ENCODE measurements at regions not wholly inside any gene's neighbourhood (a gene's known extent, or its start where the extent isn't known, plus 50 kb on each side); places are given as distances from the start of the nearest gene placed in this dataset.

DNA sequence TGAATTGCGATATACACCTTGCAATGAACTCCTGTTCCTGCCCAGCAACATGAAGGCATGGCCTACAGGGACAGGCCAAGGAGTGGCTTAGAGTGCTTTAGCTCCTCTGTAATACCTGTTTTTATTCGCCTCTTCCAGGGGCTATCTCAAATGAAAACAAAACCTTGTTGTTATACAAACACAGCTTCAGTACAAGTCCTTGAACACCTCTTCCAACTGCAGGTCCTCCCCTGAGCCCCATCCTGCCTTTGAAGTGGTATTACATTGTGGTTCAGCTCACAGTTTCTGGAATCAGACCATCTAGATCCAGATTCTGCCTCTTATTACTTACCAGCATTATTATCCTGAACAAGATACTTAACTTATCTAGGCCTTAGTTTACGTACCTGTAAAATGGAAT, 83.0 kb upstream of the HNRNPA3 start:
- no peak for DNase-seq (ENCODE audit: low read depth)

DNA sequence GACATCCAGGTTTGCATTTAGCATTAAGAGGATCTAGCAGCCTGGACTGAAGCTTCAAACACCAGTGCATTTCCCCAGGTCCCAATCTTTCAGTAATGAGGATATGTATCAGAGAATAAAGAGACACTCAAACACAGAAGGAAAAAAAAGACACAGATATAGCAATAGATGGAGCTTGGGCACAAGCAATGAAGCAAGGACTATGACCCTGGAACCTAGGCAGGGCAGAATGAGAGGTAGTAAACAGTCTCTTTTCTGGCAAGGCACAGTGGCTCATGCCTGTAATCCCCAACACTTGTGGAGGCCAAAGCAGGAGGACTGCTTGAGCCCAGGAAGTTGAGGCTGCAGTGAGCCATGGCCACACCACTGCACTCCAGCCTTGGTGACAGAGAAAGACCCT, 80.7 kb upstream of the HNRNPA3 start:
- no peak for DNase-seq (ENCODE audit: low read depth)

DNA sequence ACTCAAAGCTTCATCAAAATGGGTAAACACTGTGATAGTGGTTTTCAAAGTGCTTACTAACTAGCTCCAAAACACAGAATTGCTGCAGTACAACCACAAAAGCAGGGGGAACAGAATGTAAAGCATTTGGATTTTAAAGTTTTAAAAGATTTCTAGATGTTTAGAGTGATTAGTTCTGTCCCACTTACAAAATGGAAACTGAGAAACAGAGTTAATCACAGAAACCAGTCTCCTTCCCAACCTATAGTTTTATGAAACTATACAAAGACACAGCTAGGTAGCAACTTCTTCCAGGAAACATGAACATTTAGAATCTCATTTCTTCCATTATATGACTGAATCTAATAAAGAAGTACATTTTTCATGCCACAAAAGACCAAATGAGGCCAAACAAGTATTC, 73.8 kb upstream of the HNRNPA3 start:
- no peak for DNase-seq (ENCODE audit: low read depth)

DNA sequence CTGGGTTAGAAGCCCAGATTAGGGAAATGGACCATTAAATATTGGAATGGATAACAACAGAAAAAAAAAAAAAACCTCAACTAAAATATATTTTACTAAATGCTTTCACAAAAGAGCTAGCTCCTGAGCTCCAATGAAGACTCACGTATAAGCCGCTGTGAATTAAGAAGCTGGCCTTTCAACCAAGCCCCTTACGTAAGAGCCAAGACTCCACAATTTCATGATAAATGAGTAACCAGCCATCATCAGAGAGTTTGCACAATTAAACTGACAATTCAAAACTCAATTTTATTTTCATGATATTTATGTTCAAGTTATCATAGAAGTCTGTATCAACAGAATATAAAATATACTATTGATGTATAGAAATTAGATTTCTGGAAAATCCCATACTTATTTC, 70.7 kb upstream of the HNRNPA3 start:
- no peak for DNase-seq (ENCODE audit: low read depth)

DNA sequence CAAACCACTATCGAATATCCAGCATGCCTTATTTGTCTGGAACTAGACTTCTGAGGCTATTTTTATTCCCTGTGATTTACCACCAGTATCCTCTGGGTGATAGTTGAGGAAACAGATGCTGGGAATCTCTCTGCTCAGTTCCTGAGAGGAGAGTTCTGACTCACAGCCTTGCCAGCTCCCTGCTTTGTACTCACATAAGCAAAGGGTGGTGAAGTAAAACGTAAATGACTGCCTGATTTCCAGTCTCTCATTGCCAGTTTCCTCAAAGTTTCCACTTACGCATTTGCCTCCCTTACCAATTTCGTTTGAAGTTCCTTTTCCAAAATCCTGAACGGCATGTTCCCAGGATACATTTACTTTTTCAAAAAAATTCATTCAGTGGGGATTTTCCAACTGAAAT, 69.2 kb upstream of the HNRNPA3 start:
- no peak for DNase-seq (ENCODE audit: low read depth)

DNA sequence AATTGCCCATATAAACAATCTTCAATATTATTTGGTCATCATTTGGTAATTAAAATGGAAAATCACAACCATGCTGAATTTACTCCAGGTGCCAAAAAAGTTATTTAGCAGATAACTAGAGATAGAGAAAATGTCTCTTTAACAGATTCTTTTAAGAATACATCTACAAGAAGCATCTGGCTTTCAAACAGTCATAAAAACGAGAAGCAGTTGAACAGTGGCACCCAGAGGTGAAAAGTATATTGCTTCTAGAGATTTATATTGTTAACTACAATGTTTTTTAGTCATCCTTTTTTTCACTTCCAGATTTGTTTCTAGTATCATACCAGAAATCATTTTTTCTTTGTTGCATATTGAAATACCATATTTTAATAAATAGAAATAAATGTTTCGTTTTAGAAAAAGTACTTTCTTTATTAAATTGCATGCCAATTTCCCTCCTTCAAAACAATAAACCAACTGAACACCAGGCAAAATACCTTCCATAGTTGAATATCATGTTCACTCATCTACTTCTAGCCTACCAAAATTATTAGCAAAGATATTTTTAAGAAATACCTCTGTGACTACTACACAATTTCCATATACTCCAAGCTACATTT, 65.4 kb upstream of the HNRNPA3 start:
- no peak for DNase-seq (ENCODE audit: low read depth)

DNA sequence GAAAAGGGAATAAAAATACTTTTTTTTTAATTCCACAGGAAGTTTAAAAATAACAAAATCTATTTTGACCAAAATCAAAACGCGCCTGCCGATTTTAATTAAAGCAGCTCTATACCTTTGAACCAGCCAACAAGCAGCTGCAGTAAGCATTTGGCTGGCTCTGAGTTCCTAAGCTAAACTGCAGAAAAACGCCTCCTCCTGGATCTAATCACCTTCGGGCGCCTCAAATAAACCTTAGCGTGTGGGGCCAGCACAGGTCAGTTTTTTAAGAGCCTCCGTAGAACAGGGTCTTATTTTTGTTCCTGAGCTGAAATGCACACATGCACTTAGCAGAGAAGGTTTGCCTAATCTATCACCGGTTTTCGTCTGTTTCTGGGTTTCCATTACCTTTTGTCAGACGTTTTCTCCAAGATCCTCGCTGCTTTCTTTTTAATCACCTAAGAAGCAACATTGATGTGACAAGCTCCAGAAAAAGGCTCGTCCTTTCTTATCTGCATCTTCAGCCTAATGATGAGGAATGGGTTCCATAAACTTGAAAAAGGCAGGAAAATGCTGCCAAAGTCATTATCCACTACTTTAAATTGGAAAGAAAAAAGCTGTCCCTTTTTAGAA, 64.7 kb upstream of the HNRNPA3 start:
- no peak for DNase-seq (ENCODE audit: low read depth)

DNA sequence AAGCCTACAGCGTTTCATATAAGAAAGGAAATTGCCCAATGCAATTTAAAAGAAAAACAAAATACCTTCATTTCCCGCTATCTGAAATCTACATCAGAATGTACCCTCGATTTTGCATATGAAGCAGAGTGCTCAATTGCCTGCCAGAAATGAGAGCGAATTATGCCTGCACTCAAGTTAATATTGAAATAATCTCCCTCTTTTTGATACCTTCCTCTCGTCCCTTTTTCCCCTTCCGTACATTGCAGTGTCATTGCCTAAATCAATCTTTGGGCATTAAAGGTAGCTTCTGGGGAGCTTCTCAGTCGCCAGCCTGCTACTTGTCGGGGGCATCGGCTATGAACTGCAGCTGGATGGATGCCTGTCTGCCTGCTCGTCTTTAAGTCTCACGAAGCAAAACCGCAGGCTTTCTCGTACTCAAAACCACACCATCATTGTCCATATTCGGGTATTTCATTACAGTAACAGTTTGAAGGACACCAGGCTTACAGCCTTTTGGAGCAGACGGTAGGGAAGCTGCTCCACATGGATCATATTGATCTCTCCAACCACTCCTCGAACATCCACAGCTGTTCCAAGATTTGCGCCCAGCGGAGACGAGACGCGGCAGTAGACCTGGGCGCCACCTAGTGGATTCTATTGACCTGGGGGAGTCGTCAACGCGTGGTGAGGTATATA, 64.0 kb upstream of the HNRNPA3 start:
- peak; percentile 27 for DNase-seq (ENCODE audit: low read depth)

DNA sequence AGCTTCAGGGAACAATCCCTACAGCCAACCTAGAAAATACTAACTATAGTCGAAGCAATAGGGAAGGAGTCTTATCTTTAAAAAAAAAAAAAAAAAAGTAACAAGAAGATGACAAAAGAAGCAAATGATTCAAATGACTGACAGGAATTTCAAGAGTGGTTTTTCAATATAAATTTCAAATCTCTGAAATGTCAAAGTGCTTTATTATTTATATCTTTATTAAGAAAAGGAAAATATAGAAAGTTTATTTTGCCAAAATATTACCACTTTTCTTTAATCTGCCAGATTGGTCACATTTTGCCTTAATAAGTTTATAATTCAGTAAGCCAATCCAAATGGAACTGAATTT, 63.5 kb upstream of the HNRNPA3 start:
- no peak for DNase-seq (ENCODE audit: low read depth)

DNA sequence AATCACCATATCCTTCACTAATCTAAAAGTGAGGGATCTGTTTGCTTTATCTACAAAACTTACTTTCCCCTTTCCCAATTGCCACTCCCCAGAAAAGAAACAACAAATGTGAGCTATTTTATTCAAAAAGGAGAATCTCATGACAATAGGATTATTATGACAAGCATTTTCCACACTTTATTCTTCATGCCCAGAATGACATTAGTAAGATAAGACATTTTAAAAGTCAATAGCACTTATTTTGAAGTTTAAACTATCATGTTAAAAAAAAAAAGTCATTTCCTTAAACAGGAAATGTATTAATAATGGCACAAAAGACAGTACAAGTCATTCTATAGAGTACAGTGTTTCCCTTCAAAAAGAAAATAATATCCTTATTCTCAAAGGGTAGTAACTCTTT, 58.8 kb upstream of the HNRNPA3 start:
- no peak for DNase-seq (ENCODE audit: low read depth)

DNA sequence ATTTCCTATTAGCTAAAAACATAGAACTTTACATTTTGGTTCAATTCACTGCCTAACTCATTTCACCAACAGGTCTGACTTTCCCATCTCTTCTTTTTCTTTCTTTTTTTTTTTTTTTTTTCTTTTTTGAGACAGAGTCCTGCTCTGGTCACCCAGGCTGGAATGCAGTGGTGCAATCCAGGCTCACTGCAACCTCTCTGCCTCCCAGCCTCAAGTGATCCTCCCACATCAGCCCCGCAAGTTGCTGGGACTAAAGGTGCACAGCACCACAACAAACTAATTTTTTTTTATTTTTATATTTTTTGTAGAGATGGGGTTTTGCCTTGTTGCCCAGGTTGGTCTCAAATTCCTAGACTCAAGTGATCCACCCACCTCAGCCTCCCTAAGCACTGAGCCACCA, 57.8 kb upstream of the HNRNPA3 start:
- DNase-seq (ENCODE audit: low read depth), result no peak

DNA sequence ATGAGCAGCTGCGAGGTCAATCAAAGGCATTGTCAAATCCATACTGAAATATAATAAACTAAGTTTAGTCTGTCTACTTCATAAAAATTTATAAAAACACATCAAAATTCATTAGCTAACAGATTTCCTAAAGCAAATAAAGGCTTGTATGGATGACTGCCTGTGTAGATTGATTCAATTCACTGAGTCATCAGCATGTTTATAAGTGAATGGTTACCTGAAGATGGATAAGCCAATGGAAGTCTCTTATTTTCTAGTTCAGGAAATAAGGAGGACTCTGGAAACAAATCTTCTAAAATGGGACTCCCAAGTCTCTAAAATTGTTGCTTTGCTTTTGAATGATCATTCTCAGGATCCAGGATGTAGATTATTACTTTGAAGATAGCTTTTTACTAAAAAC, 57.0 kb upstream of the HNRNPA3 start:
- no peak for DNase-seq (ENCODE audit: low read depth)

DNA sequence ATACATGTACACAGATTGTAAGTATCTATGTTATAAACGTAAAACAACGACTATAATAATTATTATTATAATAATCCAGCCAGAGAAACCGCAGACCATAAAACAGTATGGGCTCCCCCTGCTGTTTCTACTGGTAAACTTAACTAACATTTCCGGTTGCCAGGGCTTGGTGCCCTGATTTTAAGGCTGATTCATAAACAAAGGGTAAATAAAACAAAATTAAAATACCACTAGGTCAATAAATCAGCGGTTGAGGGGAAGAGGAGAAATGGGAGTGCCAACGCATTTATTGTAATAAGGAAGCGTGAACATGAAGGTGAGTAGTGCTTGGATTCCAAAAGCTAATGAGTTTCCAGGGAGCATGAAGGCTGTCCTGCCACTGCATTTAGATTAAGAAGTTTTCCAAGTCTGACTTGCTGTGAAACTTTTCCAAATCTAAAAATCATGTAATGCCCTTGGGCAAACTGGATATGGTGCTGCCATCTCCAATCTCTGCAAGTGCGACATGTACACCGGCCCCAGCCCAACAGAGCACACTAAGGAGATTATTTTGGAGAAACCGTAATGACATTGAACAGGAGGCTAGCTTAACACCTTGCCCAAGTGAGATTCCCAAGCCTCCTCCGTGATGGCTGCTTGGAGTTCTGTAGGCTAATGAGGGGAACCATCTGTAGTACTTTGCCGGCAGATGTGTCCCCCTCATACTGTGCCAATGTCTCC, 50.7 kb upstream of the HNRNPA3 start:
- no peak for DNase-seq (ENCODE audit: low read depth)

Measured in T-helper 22 cell (primary cell).